ENCODE measurements at regions not wholly inside any gene's neighbourhood (a gene's known extent, or its start where the extent isn't known, plus 50 kb on each side); places are given as distances from the start of the nearest gene placed in this dataset.

- intact Hi-C loops (cut with micrococcal nuclease) = no loop called here
- Mint-ChIP-seq H3K4me1 (ENCODE audit: insufficient read depth, unreplicated experiment) (peaks cover 6% of the 10 kb centered on the region), H3K27me3 (ENCODE audit: insufficient read depth, unreplicated experiment) (no peaks in the 10 kb centered on the region), H3K36me3 (ENCODE audit: insufficient read depth, unreplicated experiment) (no peaks in the 10 kb centered on the region), H3K27ac (ENCODE audit: low read depth, unreplicated experiment) (no peak overlapping the region), H3K4me3 (ENCODE audit: unreplicated experiment) (no peak overlapping the region), H3K9me3 (ENCODE audit: unreplicated experiment) (no peaks in the 10 kb centered on the region)
- ChIA-PET POLR2A (no interaction called here), CTCF (no interaction called here)
- no peak for DNase-seq (ENCODE audit: unreplicated experiment)
- no peak for TF ChIP-seq CTCF (IDR thresholded peaks at IDR 0.05; ENCODE audit: unreplicated experiment)
- BruUV-seq (replicated peaks) = no TSS peak
Measured at GRCh38 chr4:33133723-33134122, 2413.6 kb downstream of the PCDH7 start.

GRCh38 chr4:33134366-33134765 is 2414.2 kb downstream of the PCDH7 start:
- Mint-ChIP-seq H3K27me3 (ENCODE audit: insufficient read depth, unreplicated experiment) (no peaks in the 10 kb centered on the region), H3K36me3 (ENCODE audit: insufficient read depth, unreplicated experiment) (no peaks in the 10 kb centered on the region), H3K4me1 (ENCODE audit: insufficient read depth, unreplicated experiment) (peaks cover 6% of the 10 kb centered on the region), H3K27ac (ENCODE audit: low read depth, unreplicated experiment) (peak overlapping the region; percentile 3), H3K9me3 (ENCODE audit: unreplicated experiment) (no peaks in the 10 kb centered on the region), H3K4me3 (ENCODE audit: unreplicated experiment) (no peak overlapping the region)
- intact Hi-C loops (cut with micrococcal nuclease) = no loop called here
- BruUV-seq (replicated peaks) = no TSS peak
- ChIA-PET POLR2A (no interaction called here), CTCF (no interaction called here)
- TF ChIP-seq CTCF (IDR thresholded peaks at IDR 0.05; ENCODE audit: unreplicated experiment) = no peak
- no peak for DNase-seq (ENCODE audit: unreplicated experiment)

- Mint-ChIP-seq H3K27ac (ENCODE audit: low read depth, unreplicated experiment) (peak overlapping the region; percentile 65), H3K27me3 (ENCODE audit: insufficient read depth, unreplicated experiment) (no peaks in the 10 kb centered on the region), H3K9me3 (ENCODE audit: unreplicated experiment) (no peaks in the 10 kb centered on the region), H3K36me3 (ENCODE audit: insufficient read depth, unreplicated experiment) (peaks cover 6% of the 10 kb centered on the region), H3K4me1 (ENCODE audit: insufficient read depth, unreplicated experiment) (peaks cover 16% of the 10 kb centered on the region), H3K4me3 (ENCODE audit: unreplicated experiment) (no peak overlapping the region)
- TF ChIP-seq CTCF (IDR thresholded peaks at IDR 0.05; ENCODE audit: unreplicated experiment) = no peak
- POLR2A ChIA-PET = interaction anchor here (0.7 to 1.1 kb wide), 3 partner anchors 12 to 1029 kb away, joined by 3 to 4 read pairs (median 3); no protein-coding TSS in a partner anchor
- intact Hi-C loops (cut with micrococcal nuclease) = no loop called here
- CTCF ChIA-PET = interaction anchor here (0.8 kb wide), 1 partner anchor 548 kb away, joined by 3 read pairs; no protein-coding TSS in a partner anchor
- BruUV-seq (replicated peaks) = no TSS peak
- DNase-seq (ENCODE audit: unreplicated experiment) = peak; percentile 40
Measured at GRCh38 chr4:33149658-33150524, 2429.7 kb downstream of the PCDH7 start.

GRCh38 chr4:33150525-33150910 is 2430.3 kb downstream of the PCDH7 start:
- H3K27ac Mint-ChIP-seq (ENCODE audit: low read depth, unreplicated experiment) = no peak overlapping the region
- intact Hi-C loops (cut with micrococcal nuclease) = no loop called here
- POLR2A ChIA-PET = interaction anchor here (0.7 kb wide), 2 partner anchors 52 to 1029 kb away, joined by 3 to 4 read pairs; no protein-coding TSS in a partner anchor
- H3K27me3 Mint-ChIP-seq (ENCODE audit: insufficient read depth, unreplicated experiment) = no peaks in the 10 kb centered on the region
- CTCF ChIA-PET = no interaction called here
- DNase-seq (ENCODE audit: unreplicated experiment) = no peak
- H3K4me1 Mint-ChIP-seq (ENCODE audit: insufficient read depth, unreplicated experiment) = peaks cover 16% of the 10 kb centered on the region
- peaks cover 6% of the 10 kb centered on the region for H3K36me3 Mint-ChIP-seq (ENCODE audit: insufficient read depth, unreplicated experiment)
- no peaks in the 10 kb centered on the region for H3K9me3 Mint-ChIP-seq (ENCODE audit: unreplicated experiment)
- no peak for TF ChIP-seq CTCF (IDR thresholded peaks at IDR 0.05; ENCODE audit: unreplicated experiment)
- H3K4me3 Mint-ChIP-seq (ENCODE audit: unreplicated experiment) = no peak overlapping the region
- BruUV-seq (replicated peaks) = no TSS peak

All from MCF 10A (cell line).